ENCODE measurements at regions not wholly inside any gene's neighbourhood (a gene's known extent, or its start where the extent isn't known, plus 50 kb on each side); places are given as distances from the start of the nearest gene placed in this dataset.

DNA sequence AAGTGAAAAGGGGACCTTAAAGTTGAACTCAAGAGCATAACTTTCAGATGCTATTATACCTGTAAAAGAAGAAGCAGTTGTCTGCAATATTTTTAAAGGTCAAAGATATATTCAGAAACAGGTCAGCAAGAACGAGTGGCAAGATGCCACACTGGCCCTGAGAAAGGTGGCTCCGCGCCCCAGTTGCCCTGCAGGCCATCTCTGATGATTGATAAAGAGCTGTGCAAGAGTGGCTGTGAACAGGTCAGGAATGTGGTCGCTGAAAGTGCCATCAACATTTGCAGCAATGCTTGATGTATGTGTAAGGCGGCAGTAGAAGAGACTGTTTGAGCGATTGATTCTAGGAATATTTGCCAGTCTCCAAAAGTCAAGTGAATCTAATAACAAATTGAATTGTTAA is 664.2 kb upstream of the SLC10A2 start:
- DNase-seq (ENCODE audit: low read depth in 2 of 2), result no peak

DNA sequence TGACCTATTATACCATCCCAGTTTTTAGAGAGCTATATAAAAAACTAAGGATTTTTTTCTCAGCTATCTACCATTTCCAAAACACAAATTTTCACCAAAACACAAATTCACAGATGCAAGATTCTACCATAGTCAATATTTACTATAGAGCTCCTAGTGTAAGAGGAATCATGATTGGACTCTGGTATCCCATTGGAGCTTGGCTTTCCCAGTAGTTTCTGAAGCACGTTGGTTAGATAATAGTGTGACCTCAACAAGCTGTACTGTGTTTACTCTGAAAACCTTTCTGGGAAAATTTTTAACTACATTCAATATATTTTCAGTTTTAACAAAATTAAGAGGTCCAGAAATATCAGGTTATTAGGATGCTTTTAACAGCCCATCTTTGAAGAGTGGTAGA is 660.6 kb upstream of the SLC10A2 start:
- no peak for DNase-seq (ENCODE audit: low read depth in 2 of 2)

DNA sequence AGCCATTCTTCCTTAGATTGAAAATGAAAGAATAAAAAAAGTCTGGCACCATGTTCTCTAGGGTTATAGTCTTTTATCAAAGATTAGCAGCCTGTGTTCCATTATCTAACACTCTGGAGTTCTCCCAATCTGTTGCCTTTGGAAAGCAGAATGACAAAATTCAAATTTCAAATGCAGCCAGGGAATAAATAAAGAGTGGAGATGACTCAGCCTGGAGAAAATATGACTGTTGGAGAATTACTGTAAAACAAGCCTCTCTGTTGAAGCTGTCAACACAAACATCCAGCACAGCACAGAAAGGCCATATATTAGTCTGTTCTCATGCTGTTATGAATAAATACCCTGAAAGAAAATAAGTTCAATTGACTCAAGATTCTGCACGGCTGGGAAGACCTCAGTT is 650.5 kb upstream of the SLC10A2 start:
- DNase-seq (ENCODE audit: low read depth in 2 of 2), result no peak

DNA sequence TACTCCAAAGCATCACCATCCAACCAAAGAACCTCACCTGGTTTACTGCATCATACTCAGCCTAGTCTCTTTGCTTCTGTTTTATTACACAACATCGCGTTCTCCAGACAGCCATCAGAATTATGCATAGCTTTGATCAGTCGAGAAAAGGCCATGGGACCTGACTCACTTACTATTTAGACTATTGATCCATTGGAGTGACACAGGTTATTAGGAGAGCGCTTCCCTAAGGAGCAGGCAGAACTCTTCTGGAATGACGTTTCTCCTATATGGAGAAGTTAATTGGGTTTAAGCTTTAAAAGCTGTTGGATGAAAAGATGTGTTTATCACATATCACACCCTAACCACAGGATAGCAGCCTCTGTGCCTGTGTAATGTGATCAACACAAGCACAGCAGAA is 649.1 kb upstream of the SLC10A2 start:
- no peak for DNase-seq (ENCODE audit: low read depth in 2 of 2)

DNA sequence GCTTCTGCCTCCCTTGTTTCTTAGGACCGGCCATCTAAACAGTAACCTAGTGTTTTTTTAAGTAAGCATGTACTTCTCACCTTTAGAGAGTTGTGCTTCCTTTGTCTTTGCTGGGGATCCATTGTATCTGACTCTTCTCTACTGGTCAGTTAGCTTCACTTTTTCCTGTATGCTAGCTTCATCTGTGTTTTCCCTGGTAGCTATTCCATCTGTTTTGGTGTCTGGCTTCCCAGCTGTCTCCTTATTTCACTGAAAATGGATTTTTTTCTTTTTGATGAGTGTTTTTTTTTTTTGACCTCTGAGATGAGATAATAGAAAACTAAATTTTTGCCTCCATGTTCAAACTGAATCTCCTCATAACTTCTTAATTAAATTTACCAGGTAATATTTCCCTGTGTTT is 637.0 kb upstream of the SLC10A2 start:
- no peak for DNase-seq (ENCODE audit: low read depth in 2 of 2)

DNA sequence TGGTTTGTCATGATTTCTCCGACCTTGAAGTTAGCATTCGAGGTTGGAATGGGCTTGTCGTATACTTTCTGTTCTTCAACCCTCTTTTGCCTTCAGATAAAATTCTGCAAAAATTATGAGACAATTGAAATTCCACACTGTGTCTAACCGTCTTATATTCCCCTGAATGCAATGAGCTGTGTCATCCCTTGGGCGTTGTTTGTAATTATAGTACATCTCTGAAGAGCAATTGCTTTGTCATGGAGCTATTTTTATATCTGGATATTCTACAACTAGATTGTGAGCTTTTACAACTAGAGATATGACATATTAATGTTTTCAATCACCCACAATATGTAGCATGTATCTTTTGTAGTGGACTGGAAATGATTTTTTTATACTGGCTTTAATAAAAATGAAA is 631.8 kb upstream of the SLC10A2 start:
- no peak for DNase-seq (ENCODE audit: low read depth in 2 of 2)

DNA sequence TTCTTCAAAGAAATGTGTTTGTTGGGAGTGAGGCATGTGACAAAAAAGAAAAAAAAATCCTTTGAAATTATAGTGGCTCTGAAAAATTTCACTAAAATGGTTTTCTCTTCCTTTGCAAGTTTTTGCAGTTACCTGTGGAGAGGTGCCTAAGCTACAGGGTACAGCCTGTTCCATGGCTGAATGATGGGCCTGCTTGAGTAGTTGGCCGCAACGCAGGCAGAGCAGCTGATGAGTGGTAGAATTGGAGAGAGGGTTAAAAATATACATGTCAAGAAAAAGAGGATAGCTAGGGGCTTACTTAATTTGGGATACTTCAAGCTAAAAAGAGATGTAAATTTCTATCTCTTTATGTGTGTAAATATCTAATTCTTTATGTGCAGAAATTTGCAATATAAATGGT is 629.1 kb upstream of the SLC10A2 start:
- no peak for DNase-seq (ENCODE audit: low read depth in 2 of 2)

DNA sequence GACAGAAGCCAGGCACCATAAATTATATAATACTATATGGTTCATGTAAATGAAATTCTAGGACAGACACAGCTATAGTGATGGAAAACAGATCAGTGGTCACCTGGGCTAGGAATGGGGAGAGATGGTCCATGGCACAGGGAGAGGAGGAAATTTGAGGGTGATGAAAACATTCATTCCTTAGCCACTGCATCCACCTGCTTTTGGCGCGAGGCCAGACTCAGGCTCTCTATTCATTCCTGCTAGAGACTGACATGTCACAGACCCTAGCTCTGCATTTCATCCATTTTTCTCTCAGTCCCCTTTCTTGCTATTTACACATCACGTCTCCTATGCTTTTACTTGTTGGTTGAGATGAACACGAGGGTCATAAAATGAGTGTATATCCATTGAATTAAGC is 628.3 kb upstream of the SLC10A2 start:
- no peak for DNase-seq (ENCODE audit: low read depth in 2 of 2)

DNA sequence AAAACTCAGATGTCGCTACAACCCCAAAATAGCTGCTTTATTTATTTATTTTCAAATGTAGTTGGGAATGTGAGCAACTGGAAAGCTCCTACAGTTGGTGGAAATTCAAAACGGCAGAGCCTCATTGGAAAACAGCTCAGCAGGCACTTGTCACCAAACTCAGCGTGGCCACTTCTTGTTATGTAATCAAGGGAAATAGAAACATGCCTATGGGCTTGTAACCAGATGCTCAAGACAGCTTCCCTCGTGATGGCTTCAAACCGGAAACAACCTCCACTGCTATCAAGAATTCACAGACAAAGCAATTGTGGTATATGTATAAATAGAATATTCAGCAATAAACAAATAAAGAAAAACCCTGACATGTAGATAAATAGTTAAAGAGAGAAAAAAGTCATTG is 627.8 kb upstream of the SLC10A2 start:
- no peak for DNase-seq (ENCODE audit: low read depth in 2 of 2)

DNA sequence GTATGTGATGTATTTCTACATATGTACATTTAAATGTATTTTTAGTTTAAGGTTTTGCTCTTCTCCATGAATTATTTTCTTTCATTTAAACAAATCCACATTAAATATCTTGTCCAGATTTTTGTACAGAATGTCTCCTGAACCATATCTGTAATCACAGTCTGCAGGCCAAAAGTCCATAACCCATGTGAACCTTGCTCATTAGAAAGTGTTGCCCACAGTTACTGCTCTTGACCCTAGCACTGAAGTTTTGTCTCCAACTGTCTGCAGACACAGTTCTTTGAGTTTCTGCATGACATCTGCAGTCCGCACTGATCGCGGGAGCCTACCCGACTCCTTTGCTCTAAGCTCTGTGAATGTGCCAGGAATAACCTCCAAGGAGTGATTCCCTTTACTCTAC is 626.2 kb upstream of the SLC10A2 start:
- no peak for DNase-seq (ENCODE audit: low read depth in 2 of 2)

DNA sequence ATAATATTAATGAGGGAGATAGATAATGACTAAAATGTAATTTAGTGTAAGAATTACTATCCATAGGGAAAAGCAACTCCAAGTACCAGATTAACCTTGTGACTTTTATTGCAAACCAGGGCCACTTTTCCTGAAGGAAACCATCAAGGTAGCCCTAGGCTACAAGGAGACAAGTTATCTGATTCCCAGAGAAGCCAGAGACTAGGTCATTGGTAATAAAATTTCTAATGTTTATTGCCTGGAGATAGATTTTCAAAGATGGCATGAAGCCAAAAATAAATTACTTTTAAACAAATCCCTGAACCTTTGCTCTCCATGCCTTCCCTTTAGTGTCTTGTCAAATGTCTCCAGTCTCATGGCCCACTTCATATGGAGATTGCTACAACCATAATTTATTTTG is 610.1 kb upstream of the SLC10A2 start:
- no peak for DNase-seq (ENCODE audit: low read depth in 2 of 2)

DNA sequence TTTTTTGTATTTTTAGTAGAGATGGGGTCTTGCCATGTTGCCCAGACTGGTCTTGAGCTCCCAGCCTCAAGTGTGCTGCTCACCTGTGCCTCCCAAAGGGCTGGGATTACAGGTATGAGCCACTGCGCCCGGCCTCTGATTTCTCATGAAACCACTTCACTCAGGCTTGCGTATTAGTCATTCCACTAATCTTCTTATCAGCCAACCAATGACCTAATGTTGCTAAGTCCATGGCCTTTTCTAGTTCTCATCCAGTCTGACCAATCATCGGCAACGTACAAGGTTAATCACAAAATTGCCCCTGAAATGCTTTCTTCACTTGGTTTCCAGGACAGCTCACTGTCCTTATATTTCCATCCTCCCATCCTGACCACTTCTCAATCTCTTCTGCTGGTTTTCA is 605.3 kb upstream of the SLC10A2 start:
- no peak for DNase-seq (ENCODE audit: low read depth in 2 of 2)

DNA sequence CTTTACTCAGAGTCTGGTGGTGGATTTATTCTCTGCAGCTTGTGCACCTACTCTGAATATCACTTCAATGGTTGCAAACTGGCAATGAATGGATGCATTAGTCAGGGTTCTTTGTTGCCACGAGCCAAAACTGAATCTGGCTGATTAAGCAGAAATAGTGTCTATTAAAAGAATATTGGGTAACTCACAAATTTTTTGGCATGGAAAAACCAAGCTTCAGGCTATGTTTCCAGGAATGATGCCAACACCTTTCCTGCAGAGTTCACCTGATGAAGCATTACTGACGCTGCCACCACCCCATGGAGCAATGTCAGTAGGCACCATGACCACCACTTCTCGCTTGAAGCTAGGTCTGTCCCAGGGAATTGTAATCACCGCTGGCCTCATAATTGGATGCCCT is 597.8 kb upstream of the SLC10A2 start:
- DNase-seq (ENCODE audit: low read depth in 2 of 2), result no peak

DNA sequence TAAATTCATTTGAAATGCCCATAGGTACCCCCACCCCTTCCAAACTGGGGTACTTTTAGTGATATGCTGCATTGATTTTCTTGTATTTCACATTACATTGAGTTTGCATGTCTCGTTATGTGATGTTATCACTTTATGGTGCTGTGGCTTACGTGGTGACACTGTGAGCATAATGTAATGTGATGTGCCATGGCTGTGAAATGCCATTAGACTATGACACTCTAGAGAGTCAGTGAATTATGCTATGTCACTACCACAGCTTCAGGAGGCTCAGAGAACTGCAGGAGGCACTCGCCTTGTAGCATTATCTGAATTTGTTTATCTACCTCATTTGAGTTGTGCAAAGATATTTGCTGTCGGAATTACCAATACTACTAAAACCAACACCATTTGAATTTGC is 590.1 kb upstream of the SLC10A2 start:
- DNase-seq (ENCODE audit: low read depth in 2 of 2), result no peak

DNA sequence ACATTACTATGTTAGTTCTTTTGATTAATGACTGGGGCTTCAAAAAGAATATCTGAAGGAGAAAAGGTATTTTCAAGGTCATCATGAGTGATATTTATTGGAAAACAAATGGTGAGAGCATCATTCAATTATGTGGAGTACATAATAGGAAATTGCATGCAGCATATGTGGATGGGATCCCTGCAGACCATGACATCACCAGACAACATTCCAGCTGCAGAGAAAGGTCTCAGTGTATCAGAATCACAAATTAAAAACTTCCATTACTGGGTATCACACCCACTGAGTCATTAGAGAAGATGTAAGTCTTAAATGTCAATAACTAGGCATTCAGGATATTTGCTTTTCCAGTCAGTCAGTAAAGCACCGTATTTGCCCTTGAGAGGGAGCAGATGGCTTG is 574.4 kb upstream of the SLC10A2 start:
- DNase-seq (ENCODE audit: low read depth in 2 of 2), result no peak

DNA sequence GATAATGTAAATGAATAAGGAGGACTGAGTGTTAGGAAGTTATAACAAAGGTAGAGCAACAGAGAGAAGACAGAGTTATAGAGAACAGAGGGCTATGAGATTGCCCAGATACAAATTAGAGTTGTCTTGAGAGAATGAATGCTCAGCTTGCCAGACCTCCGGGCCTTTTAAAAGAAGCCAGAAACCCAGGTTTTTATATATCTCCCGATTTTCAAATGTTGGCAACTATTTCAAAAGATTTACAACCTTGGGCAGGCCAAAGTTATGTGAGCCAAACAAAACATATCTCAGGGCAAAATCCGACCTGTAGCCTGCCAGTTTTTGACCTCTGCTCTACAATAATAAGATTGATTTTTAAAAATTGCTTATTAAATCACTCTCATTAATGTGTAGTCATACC is 573.1 kb upstream of the SLC10A2 start:
- no peak for DNase-seq (ENCODE audit: low read depth in 2 of 2)

DNA sequence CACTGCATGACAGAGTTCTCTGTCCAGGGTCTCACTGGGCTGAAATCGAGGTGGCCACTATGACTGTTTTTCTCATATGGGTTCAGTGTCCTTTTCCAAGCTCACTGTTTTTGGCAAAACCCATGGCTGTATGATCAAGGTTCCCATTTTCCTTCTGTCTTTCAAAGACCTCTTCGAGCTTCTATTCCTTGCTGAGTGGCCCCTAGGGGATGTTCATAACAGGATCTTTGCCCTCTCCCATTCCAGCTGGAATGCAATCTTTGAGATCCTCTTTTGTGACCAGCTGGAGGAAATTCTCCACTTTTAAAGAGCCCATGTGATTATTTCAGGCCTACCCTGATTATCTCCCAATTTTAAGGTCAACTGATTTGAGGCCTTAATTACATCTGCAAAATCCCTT is 572.5 kb upstream of the SLC10A2 start:
- no peak for DNase-seq (ENCODE audit: low read depth in 2 of 2)

DNA sequence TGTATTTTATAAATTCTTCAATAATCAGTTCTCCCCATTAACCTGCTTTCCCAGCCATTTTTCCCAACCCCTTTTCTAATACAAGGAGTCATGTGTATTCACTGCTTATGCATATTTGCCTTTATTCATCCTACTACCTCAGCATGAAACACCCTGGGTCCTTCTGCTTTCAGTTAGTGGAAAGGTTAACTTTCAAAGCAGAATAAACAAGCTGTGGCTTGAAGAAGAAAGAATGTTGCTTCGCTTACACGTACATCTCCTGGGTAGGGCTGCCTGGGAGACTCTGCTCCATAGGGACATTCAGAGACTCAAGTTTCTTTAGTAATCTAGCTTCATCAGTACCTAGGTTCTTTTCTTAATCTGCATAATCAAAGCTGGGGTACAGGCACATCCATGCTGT is 567.8 kb upstream of the SLC10A2 start:
- DNase-seq (ENCODE audit: low read depth in 2 of 2), result no peak

DNA sequence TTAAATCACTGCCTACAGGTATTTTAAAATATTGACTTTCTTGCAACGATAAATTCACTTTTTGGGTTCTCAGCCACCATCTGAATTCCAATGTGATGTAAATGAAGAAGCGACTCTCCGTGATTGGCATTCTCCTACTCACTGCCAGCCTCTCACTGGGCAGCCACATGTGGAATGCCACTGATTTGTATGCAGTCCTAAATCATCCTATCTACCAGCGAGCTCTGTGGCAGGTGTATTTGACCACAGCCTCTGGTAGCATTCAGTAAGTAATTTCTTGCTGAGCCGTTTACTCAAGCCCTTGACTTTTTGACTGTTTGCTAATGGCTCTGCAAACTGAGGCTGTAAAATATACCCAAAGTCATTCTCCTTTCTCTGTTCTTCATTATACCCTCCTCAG is 559.0 kb upstream of the SLC10A2 start:
- DNase-seq (ENCODE audit: low read depth in 2 of 2), result no peak

DNA sequence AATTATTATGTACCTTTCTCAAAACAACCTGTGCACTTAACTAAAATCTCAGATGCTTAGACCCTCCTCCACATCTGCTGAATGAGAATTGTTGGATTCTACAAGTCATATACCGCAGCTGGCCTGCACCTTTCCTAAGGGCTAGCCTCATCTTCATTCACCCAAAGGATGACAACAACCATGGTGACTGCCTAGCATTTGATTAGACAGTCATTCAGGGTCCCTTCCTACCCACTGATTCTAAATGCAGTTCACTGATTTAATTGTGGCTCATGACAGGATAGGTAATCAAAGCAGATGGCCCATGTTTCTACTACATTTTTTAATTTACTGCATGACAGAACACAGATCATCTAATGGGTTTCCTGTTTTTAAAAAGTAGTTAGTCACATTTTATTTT is 551.9 kb upstream of the SLC10A2 start:
- no peak for DNase-seq (ENCODE audit: low read depth in 2 of 2)

DNA sequence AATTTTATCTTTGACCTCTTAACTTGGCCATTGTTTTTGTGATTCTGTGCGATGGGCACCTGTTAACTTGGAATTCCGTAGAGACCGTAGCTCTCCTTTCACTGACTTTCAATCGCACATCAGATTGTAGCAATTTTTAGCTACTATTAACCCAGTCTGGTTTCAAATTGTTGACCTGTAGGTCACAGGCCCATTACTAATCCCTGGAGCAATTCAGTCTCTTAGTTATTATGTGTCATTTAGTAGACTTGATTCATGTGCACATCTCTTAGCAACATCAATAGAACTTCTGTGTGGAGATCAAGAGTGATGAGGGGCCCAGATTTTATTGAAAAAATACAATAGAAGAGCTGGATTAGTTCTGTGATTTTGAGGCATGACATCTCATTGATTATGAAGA is 549.6 kb upstream of the SLC10A2 start:
- DNase-seq (ENCODE audit: low read depth in 2 of 2), result no peak

DNA sequence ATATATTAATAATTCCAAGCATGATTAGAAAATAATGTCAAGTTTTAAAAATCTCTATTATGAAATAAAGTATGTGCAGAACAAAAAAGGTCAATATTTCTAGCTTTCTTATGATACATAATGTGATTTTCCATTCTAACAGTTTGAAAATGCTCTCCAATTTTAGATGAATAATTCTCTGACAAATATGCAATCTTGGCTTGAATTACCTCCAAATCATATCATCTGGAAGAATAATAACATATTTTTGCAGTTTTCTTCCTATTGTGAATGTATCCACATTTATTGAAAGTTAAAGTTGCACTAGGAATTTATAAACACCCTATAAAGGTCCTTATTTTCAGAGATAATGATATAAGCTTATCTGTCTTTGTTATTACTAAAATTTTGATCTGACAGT is 548.5 kb upstream of the SLC10A2 start:
- DNase-seq (ENCODE audit: low read depth in 2 of 2), result no peak

DNA sequence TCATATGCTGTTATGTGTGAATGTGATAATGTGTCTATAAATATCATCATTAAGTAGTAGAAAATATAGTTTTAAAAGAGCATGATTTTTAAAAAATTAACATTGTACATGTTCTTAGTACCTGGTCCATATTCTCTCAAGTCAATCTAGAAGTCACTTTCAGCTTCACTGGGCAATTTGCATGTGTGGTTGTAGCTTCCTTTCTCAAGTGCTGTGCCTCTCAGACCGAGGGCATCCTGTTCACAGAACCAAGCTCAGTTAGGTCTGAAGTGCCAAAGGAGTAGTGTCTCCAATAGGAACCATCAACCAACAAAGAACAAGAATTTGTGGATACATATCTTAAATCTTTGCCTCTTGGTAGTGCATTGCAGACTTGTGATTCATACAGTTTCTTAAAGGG is 541.8 kb upstream of the SLC10A2 start:
- no peak for DNase-seq (ENCODE audit: low read depth in 2 of 2)

DNA sequence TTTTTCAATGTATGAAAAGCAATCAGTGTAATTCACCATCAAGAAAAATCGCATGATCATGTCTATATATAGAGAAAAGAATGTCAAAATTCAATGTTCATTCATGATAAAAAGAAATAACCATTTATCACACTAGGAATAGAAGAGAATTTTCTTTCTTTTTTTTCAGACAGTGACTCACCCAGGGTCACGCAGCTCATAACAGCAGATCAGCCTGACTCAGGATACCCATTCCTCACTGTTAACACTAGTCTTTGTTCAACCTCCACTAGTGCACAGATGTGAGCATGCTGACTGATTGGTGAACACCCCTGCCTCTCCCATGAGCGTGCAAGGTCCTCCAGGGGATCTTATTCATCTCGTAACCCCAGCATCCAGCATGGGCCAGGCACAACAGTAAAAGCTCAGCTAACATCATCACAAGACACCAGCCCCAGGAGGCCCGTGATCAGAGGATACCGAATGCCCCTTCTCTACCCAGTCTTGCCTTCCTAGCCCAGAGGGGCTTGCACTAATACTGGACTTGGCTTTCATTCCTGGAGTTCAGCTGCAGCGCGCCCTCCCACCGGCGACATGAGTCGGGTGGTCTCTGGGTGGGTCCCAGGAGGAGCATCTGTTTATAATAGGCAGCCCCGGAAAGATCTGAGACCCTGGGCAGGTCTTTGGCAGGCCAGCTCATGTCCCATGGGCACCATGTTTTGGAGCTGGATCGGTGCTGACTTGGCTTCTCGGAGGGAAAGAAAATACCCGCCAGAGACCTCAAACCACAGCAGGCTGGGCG is 539.5 kb upstream of the SLC10A2 start:
- DNase-seq (ENCODE audit: low read depth in 2 of 2), result no peak

Data from stimulated activated CD8-positive, alpha-beta memory T cell treated with anti-CD3 and anti-CD28 coated beads, Interleukin-15, amount 100 ng/mL, for 4 hours (primary cell).